ENCODE measurements at regions not wholly inside any gene's neighbourhood (a gene's known extent, or its start where the extent isn't known, plus 50 kb on each side); places are given as distances from the start of the nearest gene placed in this dataset.

- Histone ChIP-seq H3K9me3 (ENCODE audit: low read depth, low read length) (no peaks in the 10 kb centered on the region), H3K36me3 (ENCODE audit: insufficient read depth, low read length) (no peaks in the 10 kb centered on the region), H3K27ac (no peak overlapping the region), H3K9ac (ENCODE audit: insufficient read length) (no peak overlapping the region), H3K4me3 (no peak overlapping the region)
- TF ChIP-seq FOXP2 (optimal IDR thresholded peaks at IDR 0.05; ENCODE audit: control extremely low read depth, extremely low read length, insufficient read depth) (no peak), EZH2 (IDR thresholded peaks at IDR 0.05) (no peak), POLR2AphosphoS5 (IDR thresholded peaks at IDR 0.05; ENCODE audit: borderline replicate concordance, low read depth, low read length) (no peak)
- DNase-seq (ENCODE audit: low read depth, low spot score): no peak
Measured at GRCh38 chr20:17799575-17800227, 99.9 kb downstream of the BANF2 start.

- no peak overlapping the region for H3K27ac ChIP-seq
- no peak overlapping the region for H3K4me3 ChIP-seq
- no peaks in the 10 kb centered on the region for H3K36me3 ChIP-seq (ENCODE audit: insufficient read depth, low read length)
- no peak for DNase-seq (ENCODE audit: low read depth, low spot score)
- no peak overlapping the region for H3K9ac ChIP-seq (ENCODE audit: insufficient read length)
- no peaks in the 10 kb centered on the region for H3K9me3 ChIP-seq (ENCODE audit: low read depth, low read length)
- TF ChIP-seq FOXP2 (optimal IDR thresholded peaks at IDR 0.05; ENCODE audit: control extremely low read depth, extremely low read length, insufficient read depth): no peak
- TF ChIP-seq POLR2AphosphoS5 (IDR thresholded peaks at IDR 0.05; ENCODE audit: borderline replicate concordance, low read depth, low read length): no peak
- no peak for TF ChIP-seq EZH2 (IDR thresholded peaks at IDR 0.05)
Measured at GRCh38 chr20:17798601-17799000, 98.8 kb downstream of the BANF2 start.

- H3K36me3 ChIP-seq (ENCODE audit: insufficient read depth, low read length): no peaks in the 10 kb centered on the region
- H3K27ac ChIP-seq: no peak overlapping the region
- H3K9ac ChIP-seq (ENCODE audit: insufficient read length): no peak overlapping the region
- H3K9me3 ChIP-seq (ENCODE audit: low read depth, low read length): no peaks in the 10 kb centered on the region
- DNase-seq (ENCODE audit: low read depth, low spot score): no peak
- H3K4me3 ChIP-seq: no peak overlapping the region
- TF ChIP-seq POLR2AphosphoS5 (IDR thresholded peaks at IDR 0.05; ENCODE audit: borderline replicate concordance, low read depth, low read length) (no peak), FOXP2 (optimal IDR thresholded peaks at IDR 0.05; ENCODE audit: control extremely low read depth, extremely low read length, insufficient read depth) (no peak), EZH2 (IDR thresholded peaks at IDR 0.05) (no peak)
Measured at GRCh38 chr20:17797579-17797978, 97.8 kb downstream of the BANF2 start.

GRCh38 chr20:17797161-17797560, 97.4 kb downstream of the BANF2 start:
- Histone ChIP-seq H3K36me3 (ENCODE audit: insufficient read depth, low read length) (no peaks in the 10 kb centered on the region), H3K27ac (no peak overlapping the region), H3K9me3 (ENCODE audit: low read depth, low read length) (no peaks in the 10 kb centered on the region), H3K4me3 (no peak overlapping the region), H3K9ac (ENCODE audit: insufficient read length) (no peak overlapping the region)
- TF ChIP-seq EZH2 (IDR thresholded peaks at IDR 0.05) (no peak), POLR2AphosphoS5 (IDR thresholded peaks at IDR 0.05; ENCODE audit: borderline replicate concordance, low read depth, low read length) (no peak), FOXP2 (optimal IDR thresholded peaks at IDR 0.05; ENCODE audit: control extremely low read depth, extremely low read length, insufficient read depth) (no peak)
- DNase-seq (ENCODE audit: low read depth, low spot score): no peak

GRCh38 chr20:17796091-17796563, 96.4 kb downstream of the BANF2 start:
- no peak for DNase-seq (ENCODE audit: low read depth, low spot score)
- Histone ChIP-seq H3K9ac (ENCODE audit: insufficient read length) (no peak overlapping the region), H3K27ac (no peak overlapping the region), H3K36me3 (ENCODE audit: insufficient read depth, low read length) (no peaks in the 10 kb centered on the region), H3K4me3 (no peak overlapping the region), H3K9me3 (ENCODE audit: low read depth, low read length) (no peaks in the 10 kb centered on the region)
- TF ChIP-seq EZH2 (IDR thresholded peaks at IDR 0.05): no peak
- no peak for TF ChIP-seq POLR2AphosphoS5 (IDR thresholded peaks at IDR 0.05; ENCODE audit: borderline replicate concordance, low read depth, low read length)
- TF ChIP-seq FOXP2 (optimal IDR thresholded peaks at IDR 0.05; ENCODE audit: control extremely low read depth, extremely low read length, insufficient read depth): no peak

GRCh38 chr20:17795501-17796071, 95.8 kb downstream of the BANF2 start:
- Histone ChIP-seq H3K9ac (ENCODE audit: insufficient read length) (no peak overlapping the region), H3K27ac (no peak overlapping the region), H3K9me3 (ENCODE audit: low read depth, low read length) (no peaks in the 10 kb centered on the region), H3K4me3 (no peak overlapping the region), H3K36me3 (ENCODE audit: insufficient read depth, low read length) (no peaks in the 10 kb centered on the region)
- DNase-seq (ENCODE audit: low read depth, low spot score): no peak
- no peak for TF ChIP-seq EZH2 (IDR thresholded peaks at IDR 0.05)
- TF ChIP-seq POLR2AphosphoS5 (IDR thresholded peaks at IDR 0.05; ENCODE audit: borderline replicate concordance, low read depth, low read length): no peak
- TF ChIP-seq FOXP2 (optimal IDR thresholded peaks at IDR 0.05; ENCODE audit: control extremely low read depth, extremely low read length, insufficient read depth): no peak

GRCh38 chr20:17795003-17795402, 95.2 kb downstream of the BANF2 start:
- TF ChIP-seq FOXP2 (optimal IDR thresholded peaks at IDR 0.05; ENCODE audit: control extremely low read depth, extremely low read length, insufficient read depth): no peak
- TF ChIP-seq EZH2 (IDR thresholded peaks at IDR 0.05): no peak
- TF ChIP-seq POLR2AphosphoS5 (IDR thresholded peaks at IDR 0.05; ENCODE audit: borderline replicate concordance, low read depth, low read length): no peak
- H3K27ac ChIP-seq: no peak overlapping the region
- H3K9me3 ChIP-seq (ENCODE audit: low read depth, low read length): no peaks in the 10 kb centered on the region
- DNase-seq (ENCODE audit: low read depth, low spot score): no peak
- no peaks in the 10 kb centered on the region for H3K36me3 ChIP-seq (ENCODE audit: insufficient read depth, low read length)
- no peak overlapping the region for H3K9ac ChIP-seq (ENCODE audit: insufficient read length)
- H3K4me3 ChIP-seq: no peak overlapping the region

- no peak for DNase-seq (ENCODE audit: low read depth, low spot score)
- H3K36me3 ChIP-seq (ENCODE audit: insufficient read depth, low read length): no peaks in the 10 kb centered on the region
- H3K9ac ChIP-seq (ENCODE audit: insufficient read length): no peak overlapping the region
- no peaks in the 10 kb centered on the region for H3K9me3 ChIP-seq (ENCODE audit: low read depth, low read length)
- TF ChIP-seq FOXP2 (optimal IDR thresholded peaks at IDR 0.05; ENCODE audit: control extremely low read depth, extremely low read length, insufficient read depth) (no peak), EZH2 (IDR thresholded peaks at IDR 0.05) (no peak), POLR2AphosphoS5 (IDR thresholded peaks at IDR 0.05; ENCODE audit: borderline replicate concordance, low read depth, low read length) (no peak)
- no peak overlapping the region for H3K27ac ChIP-seq
- H3K4me3 ChIP-seq: no peak overlapping the region
Measured at GRCh38 chr20:17794400-17794799, 94.6 kb downstream of the BANF2 start.

Measured in SK-N-MC (cell line).